GM10847 (cell line): ENCODE measurements at regions not wholly inside any gene's neighbourhood (a gene's known extent, or its start where the extent isn't known, plus 50 kb on each side); places are given as distances from the start of the nearest gene placed in this dataset.

ENCODE experiments used
- POLR2A ChIP-seq: IDR thresholded peaks from 2 replicates; pipeline ENCODE4 v1.6.1; 2011; ENCODE audit not compliant: insufficient read length; ENCODE audit errors: extremely low read depth

DNA sequence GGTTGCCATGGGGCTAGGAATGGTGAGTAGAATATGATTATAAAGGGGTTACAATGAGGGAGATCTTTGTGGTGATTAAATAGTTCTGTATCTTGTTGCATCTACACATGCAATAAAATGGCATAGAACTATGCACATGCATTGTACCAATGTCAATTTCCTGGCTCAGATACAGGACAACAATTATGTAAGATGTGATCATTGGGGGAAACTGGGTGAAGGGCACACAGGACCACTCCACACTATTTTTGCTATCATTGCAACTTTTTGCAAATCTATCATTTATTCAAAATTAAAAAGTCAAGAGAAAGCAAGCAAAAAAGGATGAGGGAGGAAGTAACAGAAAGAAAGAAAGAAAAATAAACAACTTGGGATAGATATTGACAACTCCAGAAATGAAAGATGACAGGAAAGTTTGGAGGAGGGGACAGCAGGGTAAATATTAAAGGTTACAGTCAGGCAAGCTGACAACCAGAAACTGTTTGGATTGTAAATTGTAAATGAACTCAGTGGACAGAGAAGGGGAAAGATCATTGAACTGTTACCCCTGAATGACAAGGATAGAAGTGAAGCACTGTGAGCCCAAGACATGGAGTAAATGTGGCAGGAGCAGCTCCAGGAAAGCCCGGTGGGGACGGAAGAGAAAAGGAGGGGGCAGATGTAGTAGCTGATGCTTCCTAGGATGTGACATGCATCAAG lies 499.6 kb upstream of the JARID2 start:
- no peak for TF ChIP-seq POLR2A

DNA sequence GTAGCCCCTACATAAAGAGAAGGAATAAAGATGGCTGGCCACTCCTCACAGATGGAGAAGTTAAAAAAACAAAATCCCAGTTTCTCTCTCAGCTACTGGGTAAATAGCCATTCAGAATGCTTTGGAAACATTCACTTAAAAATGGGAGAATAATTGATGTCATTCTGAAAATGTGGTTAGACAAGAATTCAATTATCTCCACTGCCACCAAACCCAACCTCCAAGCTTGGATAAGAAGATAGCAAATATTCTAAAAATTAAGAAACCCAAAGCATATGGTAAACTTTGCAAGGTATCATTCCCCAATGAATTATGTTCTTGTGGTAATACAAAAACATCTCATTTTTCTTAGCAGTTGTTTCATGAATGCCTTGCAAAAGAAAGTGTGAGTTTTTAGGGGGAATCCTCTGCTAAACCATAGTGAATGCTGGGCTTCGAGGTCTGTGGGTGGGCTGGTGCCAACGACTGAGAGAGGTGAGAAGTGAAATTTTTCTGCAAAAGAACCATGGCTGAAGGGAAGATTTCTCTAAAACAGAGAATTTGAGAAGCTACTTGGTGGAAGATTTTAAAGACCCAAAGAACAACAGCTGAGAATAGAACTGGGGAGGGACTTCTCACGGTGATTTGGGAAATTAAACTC lies 497.9 kb upstream of the JARID2 start:
- TF ChIP-seq POLR2A = no peak

DNA sequence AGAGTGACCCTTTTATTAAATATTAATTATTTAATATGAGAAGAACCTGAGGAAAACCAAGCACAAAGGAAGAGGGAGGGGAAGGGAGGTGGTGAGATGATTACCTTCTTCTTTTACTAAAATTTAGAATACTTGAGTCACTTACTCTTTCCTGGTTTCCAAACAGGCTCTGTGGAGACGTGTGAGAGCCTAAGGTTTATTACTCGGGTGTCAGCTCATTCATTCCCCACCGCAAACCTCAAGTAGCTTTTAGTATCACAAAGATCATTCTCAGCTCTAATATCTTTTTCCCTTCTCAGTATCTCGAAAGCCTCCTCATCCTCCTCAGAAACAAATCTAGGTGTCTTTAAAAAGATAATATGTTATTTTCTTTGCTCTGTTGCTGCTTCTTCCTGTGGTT lies 497.2 kb upstream of the JARID2 start:
- TF ChIP-seq POLR2A = no peak

DNA sequence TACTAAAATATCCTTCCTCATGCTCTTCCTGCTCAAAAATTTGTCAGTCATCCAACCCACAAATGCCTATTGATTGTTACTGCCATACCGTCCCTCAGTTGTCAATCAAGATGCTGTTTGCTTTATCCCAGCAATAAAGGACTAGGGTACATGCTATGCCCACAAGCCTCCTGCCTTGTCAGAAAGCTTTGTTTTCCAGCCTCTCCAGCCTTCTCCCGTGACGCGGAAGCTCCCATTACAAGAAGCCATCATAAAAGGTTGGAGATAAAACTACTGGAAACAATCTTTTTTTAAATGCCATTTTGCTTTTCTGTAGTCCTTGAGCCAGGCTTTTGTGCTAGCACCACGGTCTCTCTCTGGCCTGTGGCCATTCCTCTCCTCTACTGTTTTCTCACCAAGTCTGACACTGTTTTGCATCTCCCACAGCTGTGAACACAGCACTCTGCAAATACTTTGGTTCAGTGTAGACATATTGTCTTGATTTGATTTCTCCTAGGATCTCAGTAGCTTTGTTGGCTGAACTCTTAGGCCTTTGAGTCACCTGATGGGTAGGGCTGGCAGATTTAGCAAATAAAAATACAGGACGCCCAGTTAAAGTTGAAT lies 495.7 kb upstream of the JARID2 start:
- no peak for TF ChIP-seq POLR2A

DNA sequence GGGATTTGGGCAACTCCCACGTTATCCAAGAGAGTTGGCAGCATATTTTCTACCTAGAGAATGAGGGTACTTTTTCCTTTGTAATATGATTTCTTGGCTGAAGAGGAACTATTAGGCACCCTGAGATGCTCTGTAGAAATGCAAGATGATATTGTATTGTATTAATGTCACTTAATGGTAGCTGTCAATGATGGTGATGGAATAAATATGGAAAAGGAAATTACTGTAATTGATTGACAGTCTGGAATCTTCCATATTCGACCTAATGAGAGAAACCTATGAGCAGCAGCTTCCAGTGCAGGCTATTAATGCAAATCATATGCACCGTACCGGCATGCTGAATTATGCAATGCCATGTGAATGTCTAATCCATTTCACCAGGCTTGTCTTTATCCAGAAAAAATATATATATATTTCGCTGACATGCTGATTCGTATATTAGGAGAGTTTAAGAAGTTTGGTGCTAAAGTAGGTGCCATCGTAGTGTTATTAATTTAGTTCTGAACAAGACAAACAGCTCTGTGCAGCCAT lies 494.2 kb upstream of the JARID2 start:
- no peak for TF ChIP-seq POLR2A

DNA sequence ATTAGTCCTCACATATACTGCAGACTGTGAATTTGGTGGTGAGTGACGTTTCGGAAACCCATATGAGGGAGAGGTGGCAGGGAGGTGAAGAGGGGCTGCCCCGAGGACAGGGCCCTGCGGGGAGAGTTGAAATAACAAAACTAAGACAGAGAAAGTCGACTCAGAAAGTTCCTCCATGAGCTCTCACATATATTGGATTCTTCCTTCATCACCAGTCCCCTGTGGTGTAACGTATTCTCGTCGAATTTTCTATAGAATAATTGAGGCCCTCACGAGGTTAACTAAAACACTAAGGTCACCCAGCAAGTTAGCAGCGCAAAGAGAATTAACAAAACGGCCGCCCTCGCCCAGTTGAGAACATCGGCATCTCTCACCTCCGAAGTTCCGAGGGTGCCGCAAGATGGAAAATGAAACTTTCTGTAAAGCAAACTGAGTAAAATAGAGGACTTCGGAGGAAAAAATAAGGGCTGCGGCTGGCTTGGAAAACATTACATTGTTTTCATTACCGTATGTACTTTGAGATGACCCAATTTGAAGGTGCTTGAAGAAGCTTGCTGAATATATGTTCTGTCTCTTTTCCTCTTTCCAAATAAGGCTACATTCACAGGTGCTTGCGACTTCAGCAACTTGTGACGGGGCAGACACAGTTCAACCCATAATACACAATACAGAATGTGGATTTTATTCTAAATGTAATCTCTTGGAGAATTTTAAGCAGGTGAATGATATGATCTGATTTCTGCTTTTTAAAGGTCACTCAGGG lies 490.9 kb upstream of the JARID2 start:
- no peak for TF ChIP-seq POLR2A

DNA sequence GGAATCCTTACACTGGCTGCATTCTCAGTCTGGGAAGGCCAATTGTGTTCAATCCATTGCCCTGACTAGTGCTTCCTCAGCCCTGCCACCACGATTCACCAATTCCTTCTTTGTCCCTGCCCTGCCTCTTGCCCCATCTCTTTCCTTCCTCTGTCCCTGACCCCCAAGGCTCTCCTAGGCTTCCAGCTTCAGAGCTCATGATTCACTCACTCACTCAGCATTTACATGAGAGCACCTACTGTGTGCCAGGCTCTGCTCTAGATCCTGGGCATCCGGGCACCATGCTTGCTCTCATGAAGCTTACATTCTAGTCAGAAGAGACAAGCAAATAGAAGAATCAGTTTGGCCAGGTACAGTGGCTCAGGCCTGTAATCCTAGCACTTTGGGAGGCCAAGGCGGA lies 489.5 kb upstream of the JARID2 start:
- TF ChIP-seq POLR2A = no peak

DNA sequence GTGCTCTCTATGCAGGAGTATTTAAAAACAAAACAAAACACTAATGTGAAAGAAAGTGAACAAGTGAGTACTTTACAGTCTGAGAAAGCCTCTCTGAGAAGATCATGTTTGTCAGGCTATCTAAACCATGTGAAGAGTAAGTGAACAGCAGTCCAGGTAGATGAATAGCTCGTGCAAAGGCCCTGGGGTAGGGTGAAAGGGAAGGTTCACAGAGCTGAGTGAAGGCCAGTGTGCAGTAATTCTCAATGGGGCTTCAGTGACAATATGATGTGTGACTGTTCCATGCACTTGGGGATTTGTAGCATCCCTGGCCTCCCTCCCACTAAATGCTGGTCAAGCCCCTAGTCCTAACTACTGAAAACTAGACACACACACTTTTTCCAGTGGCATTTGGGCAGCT lies 488.9 kb upstream of the JARID2 start:
- TF ChIP-seq POLR2A = no peak

DNA sequence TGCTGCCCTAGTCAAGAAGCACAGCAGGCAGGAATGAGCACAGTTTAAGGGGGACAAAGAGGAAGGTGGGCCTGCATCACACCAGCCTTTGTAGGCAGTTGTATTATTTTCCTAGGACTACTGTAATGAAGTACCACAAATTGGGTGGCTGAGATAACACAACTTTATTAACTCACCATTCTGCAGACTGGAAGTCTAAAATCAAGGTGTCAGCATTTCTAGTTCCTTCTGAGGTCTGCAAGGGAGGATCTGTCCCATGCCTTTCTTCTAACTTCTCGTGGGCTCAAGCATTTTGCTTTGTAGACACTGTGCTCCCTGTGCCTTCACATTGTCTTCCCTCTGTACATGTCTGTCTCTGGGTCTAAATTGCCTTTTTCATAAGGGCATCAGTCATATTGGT lies 488.5 kb upstream of the JARID2 start:
- TF ChIP-seq POLR2A = no peak

DNA sequence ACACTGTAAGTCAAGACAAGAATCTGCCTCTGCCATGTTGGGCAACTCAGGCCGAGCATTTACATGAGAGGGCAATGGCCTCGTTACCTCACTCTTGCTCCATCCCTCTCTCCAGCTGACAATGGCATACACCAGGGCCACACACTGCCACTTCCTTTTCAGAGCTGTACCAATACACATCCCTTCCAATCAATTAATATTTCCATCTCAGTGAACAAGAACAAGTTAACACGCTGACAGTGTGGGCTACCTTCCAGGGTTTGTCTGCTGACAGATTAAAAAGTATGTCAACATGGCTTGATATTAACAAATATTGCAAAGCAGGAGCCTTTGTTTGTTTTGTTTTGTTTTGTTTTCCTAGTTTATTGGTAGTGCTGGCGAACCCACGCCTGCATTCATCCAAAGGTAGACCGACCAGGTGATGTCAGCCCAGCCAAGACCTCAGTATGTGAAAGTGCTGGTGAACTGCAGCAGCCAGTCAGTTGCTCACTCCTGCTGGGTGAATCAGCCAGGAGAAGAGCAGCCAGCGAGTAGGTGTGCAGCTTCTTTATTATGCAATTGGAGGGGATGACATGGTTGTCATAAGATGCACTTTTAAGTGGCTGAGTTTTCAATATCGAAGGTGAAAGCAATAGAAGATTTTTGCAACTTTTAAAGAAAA lies 487.3 kb upstream of the JARID2 start:
- no peak for TF ChIP-seq POLR2A

DNA sequence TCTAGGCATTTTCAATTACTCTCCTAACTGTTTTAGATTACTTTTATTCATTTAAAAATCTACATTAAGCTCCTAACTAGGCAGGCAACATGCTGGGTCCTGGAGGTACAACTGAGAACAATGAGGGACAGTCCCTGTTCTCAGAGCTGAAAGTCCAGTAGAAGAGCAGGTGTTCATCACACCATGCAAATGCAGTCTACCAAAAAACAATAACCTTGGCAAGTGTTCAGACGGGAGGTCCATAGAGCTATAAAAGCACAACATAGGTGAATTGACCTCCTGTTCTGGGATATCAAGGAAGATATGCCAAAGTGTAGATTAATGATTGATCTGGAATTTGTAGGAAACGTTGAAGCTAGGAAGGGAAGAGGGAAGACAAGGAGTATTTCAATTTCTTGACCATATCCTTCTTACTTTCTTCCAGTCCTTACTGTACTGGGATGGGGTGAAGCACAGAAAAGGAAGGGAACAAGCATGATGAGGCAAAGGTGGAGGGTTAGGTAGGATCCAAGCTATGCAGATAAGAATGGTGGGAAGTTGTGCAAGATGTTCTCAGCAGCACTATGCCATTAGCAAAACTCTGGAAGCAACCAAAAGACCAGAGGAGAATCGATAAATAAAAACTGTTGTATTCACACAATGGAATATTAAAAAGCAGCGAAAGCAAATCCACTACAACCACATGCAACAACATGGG lies 485.7 kb upstream of the JARID2 start:
- no peak for TF ChIP-seq POLR2A

DNA sequence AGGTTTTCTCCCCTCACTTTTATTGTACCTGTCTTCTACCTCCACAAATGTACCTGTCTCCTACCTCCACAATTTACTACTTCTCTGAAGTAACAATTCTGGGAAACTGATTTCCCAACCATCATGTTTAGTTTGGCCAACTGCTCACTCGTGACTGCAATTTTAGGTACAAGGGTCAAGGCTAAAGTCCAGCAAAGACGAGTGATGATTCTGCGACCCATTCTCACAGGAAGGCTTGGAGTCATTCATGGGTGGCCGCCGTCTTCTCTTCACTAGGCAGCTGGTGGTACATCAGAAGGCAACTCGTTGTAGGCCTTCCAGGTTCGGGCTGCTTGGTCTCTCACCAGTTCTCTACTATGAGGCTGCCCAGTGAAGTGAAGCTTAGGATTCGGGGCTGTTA lies 483.8 kb upstream of the JARID2 start:
- no peak for TF ChIP-seq POLR2A

DNA sequence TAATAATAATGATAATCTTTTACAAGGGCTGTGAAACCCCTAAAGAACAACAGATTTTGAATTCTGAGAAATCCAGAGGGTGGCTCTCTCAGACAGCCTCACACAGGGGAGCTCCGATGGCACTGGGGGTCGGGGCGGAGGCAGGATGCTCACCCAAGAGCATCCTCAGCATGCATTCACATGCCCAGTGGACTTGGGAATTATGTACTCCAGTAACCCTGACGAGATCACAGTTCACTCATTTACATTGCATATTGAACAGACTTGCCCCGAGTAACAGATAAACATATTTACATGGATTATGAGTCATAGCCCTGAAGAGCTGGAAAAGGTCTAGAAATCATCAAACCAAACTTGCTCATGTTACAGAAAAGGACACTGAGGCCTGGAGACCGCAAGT lies 482.7 kb upstream of the JARID2 start:
- no peak for TF ChIP-seq POLR2A

DNA sequence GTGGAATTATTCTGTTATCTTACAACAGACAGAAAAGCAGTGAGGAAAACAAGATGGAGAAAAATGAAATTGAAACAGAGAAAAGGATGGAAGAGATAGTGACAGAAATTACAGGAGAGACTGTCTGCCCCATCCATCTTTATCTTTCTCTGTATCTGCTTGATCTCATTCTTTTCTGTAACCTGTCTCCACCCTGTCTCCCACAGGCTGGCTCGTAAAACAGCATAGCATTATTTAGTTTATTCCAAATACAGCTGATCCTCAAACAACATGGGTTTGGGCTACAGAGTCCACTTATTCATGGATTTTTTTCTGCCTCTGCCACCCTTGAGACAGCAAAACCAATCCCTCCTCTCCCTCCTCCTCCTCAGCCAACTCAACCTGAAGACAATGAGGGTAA lies 482.3 kb upstream of the JARID2 start:
- TF ChIP-seq POLR2A = no peak

DNA sequence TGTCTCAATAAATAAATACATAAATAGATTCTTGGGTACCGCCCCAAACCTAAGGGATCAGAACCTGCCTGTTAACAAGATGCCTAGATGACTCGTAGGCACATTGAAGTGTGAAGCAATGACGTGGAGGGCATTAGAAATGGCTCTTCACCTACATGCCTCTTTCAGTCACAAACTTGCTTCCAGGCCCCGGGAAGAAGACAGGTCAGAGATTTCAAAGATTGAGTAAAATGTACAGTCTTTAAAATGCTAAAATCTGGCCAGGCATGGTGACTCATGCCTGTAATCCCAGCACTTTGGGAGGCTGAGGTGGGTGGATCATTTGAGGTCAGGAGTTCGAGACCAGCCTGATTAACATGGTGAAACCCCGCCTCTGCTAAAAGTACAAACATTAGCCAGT lies 480.8 kb upstream of the JARID2 start:
- TF ChIP-seq POLR2A = no peak
